ENCODE measurements at regions not wholly inside any gene's neighbourhood (a gene's known extent, or its start where the extent isn't known, plus 50 kb on each side); places are given as distances from the start of the nearest gene placed in this dataset.
"Not testable (repeated sequence)": the region's sequence is repeated elsewhere in the genome, so short reads cannot be mapped to it uniquely, and the experiment has no call there.

GRCh38 chr3:150140614-150141321, 170.1 kb upstream of the PFN2 start:
- intact Hi-C loops (cut with micrococcal nuclease) = no loop called here

GRCh38 chr3:150138824-150139223, 168.1 kb upstream of the PFN2 start:
- H3K27ac Mint-ChIP-seq = no peak overlapping the region
- no peaks in the 10 kb centered on the region for H3K27me3 Mint-ChIP-seq (ENCODE audit: insufficient read depth)
- H3K36me3 Mint-ChIP-seq (ENCODE audit: low read depth) = no peaks in the 10 kb centered on the region

More at GRCh38 chr3:150140614-150141321, 170.1 kb upstream of the PFN2 start:
- no peak for DNase-seq (ENCODE audit: low spot score)
- H3K4me1 Mint-ChIP-seq (ENCODE audit: low read depth) = no peaks in the 10 kb centered on the region
- H3K27ac Mint-ChIP-seq = no peak overlapping the region
- no peaks in the 10 kb centered on the region for H3K36me3 Mint-ChIP-seq (ENCODE audit: low read depth)
- no peaks in the 10 kb centered on the region for H3K27me3 Mint-ChIP-seq (ENCODE audit: insufficient read depth)
- no peaks in the 10 kb centered on the region for H3K9me3 Mint-ChIP-seq
- no peak overlapping the region for H3K4me3 Mint-ChIP-seq

GRCh38 chr3:150136242-150136641, 165.5 kb upstream of the PFN2 start:
- Mint-ChIP-seq H3K4me3 (no peak overlapping the region), H3K9me3 (no peaks in the 10 kb centered on the region), H3K27me3 (ENCODE audit: insufficient read depth) (no peaks in the 10 kb centered on the region), H3K27ac (no peak overlapping the region), H3K4me1 (ENCODE audit: low read depth) (no peaks in the 10 kb centered on the region), H3K36me3 (ENCODE audit: low read depth) (no peaks in the 10 kb centered on the region)
- DNase-seq (ENCODE audit: low spot score) = no peak
- intact Hi-C loops (cut with micrococcal nuclease) = no loop called here

More at GRCh38 chr3:150138824-150139223, 168.1 kb upstream of the PFN2 start:
- no peaks in the 10 kb centered on the region for H3K4me1 Mint-ChIP-seq (ENCODE audit: low read depth)
- no peak for DNase-seq (ENCODE audit: low spot score)
- intact Hi-C loops (cut with micrococcal nuclease) = no loop called here
- H3K4me3 Mint-ChIP-seq = no peak overlapping the region
- H3K9me3 Mint-ChIP-seq = no peaks in the 10 kb centered on the region

- intact Hi-C loops (cut with micrococcal nuclease) = no loop called here
- Mint-ChIP-seq H3K36me3 (ENCODE audit: low read depth) (no peaks in the 10 kb centered on the region), H3K27me3 (ENCODE audit: insufficient read depth) (no peaks in the 10 kb centered on the region), H3K9me3 (no peaks in the 10 kb centered on the region), H3K4me3 (no peak overlapping the region), H3K27ac (no peak overlapping the region), H3K4me1 (ENCODE audit: low read depth) (no peaks in the 10 kb centered on the region)
- DNase-seq (ENCODE audit: low spot score) = no peak
Observed at GRCh38 chr3:150135287-150135721, 164.6 kb upstream of the PFN2 start.

DNA sequence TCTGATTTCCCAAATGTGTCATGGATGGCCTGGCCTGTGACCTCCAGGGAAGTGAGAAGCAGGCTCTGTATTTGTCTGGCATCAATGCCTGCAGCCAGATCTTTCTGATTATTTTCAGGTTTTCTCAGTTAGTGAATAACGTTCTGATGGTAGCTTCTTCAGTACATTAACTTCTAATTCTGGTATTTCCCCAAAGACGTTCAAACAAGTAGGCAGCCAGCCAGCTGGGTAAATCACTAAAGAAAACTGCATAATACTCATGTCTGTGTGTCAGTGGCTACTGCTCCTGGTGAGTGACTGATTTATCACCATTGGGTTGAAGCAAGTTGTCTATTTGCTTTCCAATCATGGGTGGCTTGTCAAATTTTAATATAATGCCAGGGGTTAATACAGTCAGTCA, 162.6 kb upstream of the PFN2 start:
- Mint-ChIP-seq H3K27ac (no peak overlapping the region), H3K36me3 (ENCODE audit: low read depth) (no peaks in the 10 kb centered on the region), H3K27me3 (ENCODE audit: insufficient read depth) (no peaks in the 10 kb centered on the region), H3K4me1 (ENCODE audit: low read depth) (no peaks in the 10 kb centered on the region), H3K9me3 (no peaks in the 10 kb centered on the region), H3K4me3 (no peak overlapping the region)
- intact Hi-C loops (cut with micrococcal nuclease) = no loop called here
- DNase-seq (ENCODE audit: low spot score) = no peak

DNA sequence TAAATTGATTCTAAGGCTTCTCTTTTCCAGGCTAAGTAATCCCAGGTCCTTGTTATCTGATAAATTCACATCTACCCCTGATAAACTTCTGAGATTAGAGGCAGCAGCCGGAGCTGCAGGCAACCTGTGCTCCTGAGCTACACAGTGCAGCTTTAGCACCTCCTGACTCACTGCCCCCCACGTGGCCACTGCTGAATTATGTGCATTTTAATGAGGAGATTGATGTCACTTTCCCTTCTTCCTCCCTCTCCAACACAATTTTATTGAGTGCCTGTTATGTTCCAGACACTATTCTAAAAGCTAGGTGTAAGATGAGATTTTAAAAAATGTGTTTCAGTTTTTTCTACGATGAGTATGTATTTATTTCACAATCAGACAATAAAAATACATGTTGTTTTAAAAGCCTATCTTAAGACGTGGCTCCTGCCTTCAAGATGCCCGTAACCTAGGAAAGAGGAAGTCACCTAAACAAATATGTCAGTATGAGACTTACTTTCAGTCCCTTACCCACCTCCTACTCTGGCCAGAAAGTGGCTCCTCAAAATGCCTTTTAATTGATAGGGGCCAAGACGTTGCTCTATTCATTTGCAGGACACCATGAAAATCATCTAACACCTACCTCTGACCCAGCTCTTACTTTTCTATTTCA, 161.5 kb upstream of the PFN2 start:
- Mint-ChIP-seq H3K4me1 (ENCODE audit: low read depth) (no peaks in the 10 kb centered on the region), H3K9me3 (no peaks in the 10 kb centered on the region), H3K27ac (no peak overlapping the region), H3K4me3 (no peak overlapping the region), H3K27me3 (ENCODE audit: insufficient read depth) (no peaks in the 10 kb centered on the region), H3K36me3 (ENCODE audit: low read depth) (no peaks in the 10 kb centered on the region)
- intact Hi-C loops (cut with micrococcal nuclease) = no loop called here
- DNase-seq (ENCODE audit: low spot score) = no peak

DNA sequence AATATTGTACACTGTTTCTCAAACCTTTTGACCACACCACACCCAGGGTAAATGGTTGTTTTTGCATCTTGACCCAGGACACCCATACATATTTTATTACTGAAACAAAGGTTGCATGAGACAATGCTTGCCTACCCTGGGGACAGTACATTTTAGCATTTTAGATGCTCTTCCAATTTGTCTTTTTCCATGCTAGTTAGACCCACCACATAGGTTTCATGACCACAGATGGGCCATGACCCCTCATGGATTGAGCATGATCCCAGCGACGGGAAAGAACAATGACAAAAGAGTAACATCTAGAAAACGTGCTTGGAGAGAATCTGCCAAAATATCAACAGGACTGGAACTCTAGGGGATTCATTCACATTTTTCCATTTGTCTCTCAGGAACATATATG, 161.0 kb upstream of the PFN2 start:
- Mint-ChIP-seq H3K27me3 (ENCODE audit: insufficient read depth) (no peaks in the 10 kb centered on the region), H3K36me3 (ENCODE audit: low read depth) (no peaks in the 10 kb centered on the region), H3K4me1 (ENCODE audit: low read depth) (no peaks in the 10 kb centered on the region), H3K27ac (no peak overlapping the region), H3K4me3 (no peak overlapping the region), H3K9me3 (no peaks in the 10 kb centered on the region)
- intact Hi-C loops (cut with micrococcal nuclease) = no loop called here
- DNase-seq (ENCODE audit: low spot score) = no peak

DNA sequence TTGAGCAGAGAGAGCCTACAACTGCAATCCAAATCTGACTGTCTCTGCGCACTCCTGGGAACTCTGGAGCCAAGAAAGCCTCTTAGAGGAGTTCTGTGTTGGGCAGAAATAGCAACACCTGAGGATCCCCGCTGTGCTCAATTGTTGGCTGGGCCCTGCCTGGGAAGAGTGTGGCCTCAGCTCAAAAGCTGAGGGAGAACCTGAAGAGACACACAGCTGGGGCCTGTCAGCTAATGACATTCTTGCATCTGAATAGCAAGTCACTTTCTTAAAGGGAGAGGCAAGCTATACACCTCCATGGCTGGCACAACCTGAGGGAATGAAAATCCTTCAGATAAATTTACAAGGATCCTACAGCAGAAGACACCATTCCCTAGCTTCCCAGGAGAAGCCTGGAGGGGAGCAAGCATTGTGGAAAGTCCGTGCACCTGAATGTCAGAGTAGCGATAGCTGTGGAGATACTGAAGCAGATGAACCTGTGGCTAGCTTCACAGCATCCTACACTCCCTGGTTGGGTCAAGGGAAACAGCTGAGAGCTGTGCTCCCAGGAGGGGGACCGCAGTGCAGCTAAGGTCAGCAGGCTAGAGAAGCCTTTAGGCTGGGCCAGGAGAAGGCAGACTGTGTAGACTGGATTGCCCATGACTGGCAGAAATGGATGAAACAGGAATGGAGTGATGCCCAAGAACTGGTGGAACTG, 159.9 kb upstream of the PFN2 start:
- Mint-ChIP-seq H3K4me3 (no peak overlapping the region), H3K27ac (no peak overlapping the region), H3K27me3 (ENCODE audit: insufficient read depth) (no peaks in the 10 kb centered on the region), H3K36me3 (ENCODE audit: low read depth) (no peaks in the 10 kb centered on the region), H3K9me3 (no peaks in the 10 kb centered on the region), H3K4me1 (ENCODE audit: low read depth) (no peaks in the 10 kb centered on the region)
- no peak for DNase-seq (ENCODE audit: low spot score)
- intact Hi-C loops (cut with micrococcal nuclease) = no loop called here

GRCh38 chr3:150129166-150129565, 158.5 kb upstream of the PFN2 start:
- Mint-ChIP-seq H3K4me3 (no peak overlapping the region), H3K9me3 (no peaks in the 10 kb centered on the region), H3K36me3 (ENCODE audit: low read depth) (no peaks in the 10 kb centered on the region), H3K27ac (no peak overlapping the region), H3K4me1 (ENCODE audit: low read depth) (no peaks in the 10 kb centered on the region), H3K27me3 (ENCODE audit: insufficient read depth) (no peaks in the 10 kb centered on the region)
- DNase-seq (ENCODE audit: low spot score) = no peak
- intact Hi-C loops (cut with micrococcal nuclease) = no loop called here

- intact Hi-C loops (cut with micrococcal nuclease) = no loop called here
- DNase-seq (ENCODE audit: low spot score) = no peak
- H3K27me3 Mint-ChIP-seq (ENCODE audit: insufficient read depth) = no peaks in the 10 kb centered on the region
- no peak overlapping the region for H3K27ac Mint-ChIP-seq
- H3K4me1 Mint-ChIP-seq (ENCODE audit: low read depth) = no peaks in the 10 kb centered on the region
- H3K36me3 Mint-ChIP-seq (ENCODE audit: low read depth) = no peaks in the 10 kb centered on the region
- no peaks in the 10 kb centered on the region for H3K9me3 Mint-ChIP-seq
- no peak overlapping the region for H3K4me3 Mint-ChIP-seq
Observed at GRCh38 chr3:150128126-150128525, 157.4 kb upstream of the PFN2 start.

DNA sequence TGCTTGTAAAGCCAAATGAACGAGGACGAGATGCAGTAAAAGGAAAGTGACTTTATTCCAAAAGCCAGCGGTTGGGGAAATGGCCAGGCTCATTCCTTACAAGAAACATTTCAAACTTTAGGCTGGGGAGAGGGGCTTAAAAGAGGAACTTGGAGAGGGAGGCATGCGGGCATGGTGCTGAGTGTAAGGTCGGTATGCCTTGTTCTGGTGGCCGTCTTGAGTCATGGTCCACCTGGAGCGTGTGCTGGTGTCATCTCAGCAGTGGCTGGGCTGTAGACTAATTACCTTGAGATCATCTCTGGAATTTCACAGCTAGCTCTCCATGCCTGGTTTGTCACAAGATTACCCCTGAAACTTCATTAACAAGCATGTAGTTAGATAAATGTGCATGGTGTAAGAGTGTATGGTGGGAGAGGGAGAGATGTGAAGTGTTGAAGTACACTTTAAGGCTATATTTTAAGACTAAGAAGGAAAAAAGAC, 156.4 kb upstream of the PFN2 start:
- Mint-ChIP-seq H3K27ac (no peak overlapping the region), H3K4me1 (ENCODE audit: low read depth) (no peaks in the 10 kb centered on the region), H3K9me3 (no peaks in the 10 kb centered on the region), H3K27me3 (ENCODE audit: insufficient read depth) (no peaks in the 10 kb centered on the region), H3K36me3 (ENCODE audit: low read depth) (no peaks in the 10 kb centered on the region), H3K4me3 (no peak overlapping the region)
- intact Hi-C loops (cut with micrococcal nuclease) = no loop called here
- no peak for DNase-seq (ENCODE audit: low spot score)

DNA sequence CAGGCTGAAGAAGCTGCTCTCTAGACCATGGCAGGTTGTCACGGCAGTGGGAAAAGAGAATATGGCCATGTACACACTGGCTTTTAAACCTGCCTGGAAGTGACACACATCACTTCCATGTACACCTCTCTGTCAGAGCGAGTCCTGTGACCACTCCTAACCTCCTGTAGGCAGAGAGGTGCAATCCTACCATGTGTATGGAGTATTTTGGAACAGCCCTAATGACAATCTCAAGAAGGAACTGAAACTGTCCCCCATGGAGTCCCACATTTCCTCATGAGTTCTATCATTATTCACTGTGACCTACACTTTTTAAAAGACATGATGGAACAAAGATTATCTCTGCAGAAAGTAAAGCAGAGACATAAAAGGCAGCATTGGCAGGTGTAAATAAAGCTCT, 153.4 kb upstream of the PFN2 start:
- Mint-ChIP-seq H3K36me3 (ENCODE audit: low read depth) (no peaks in the 10 kb centered on the region), H3K4me1 (ENCODE audit: low read depth) (no peaks in the 10 kb centered on the region), H3K27ac (no peak overlapping the region), H3K27me3 (ENCODE audit: insufficient read depth) (peaks cover 2% of the 10 kb centered on the region), H3K9me3 (no peaks in the 10 kb centered on the region), H3K4me3 (no peak overlapping the region)
- intact Hi-C loops (cut with micrococcal nuclease) = no loop called here
- no peak for DNase-seq (ENCODE audit: low spot score)

- H3K4me3 Mint-ChIP-seq; H3K27me3 Mint-ChIP-seq (ENCODE audit: insufficient read depth); H3K4me1 Mint-ChIP-seq (ENCODE audit: low read depth); intact Hi-C loops (cut with micrococcal nuclease); H3K36me3 Mint-ChIP-seq (ENCODE audit: low read depth); H3K9me3 Mint-ChIP-seq; H3K27ac Mint-ChIP-seq; DNase-seq (ENCODE audit: low spot score): not testable (repeated sequence)
Observed at GRCh38 chr3:150123249-150123648, 152.6 kb upstream of the PFN2 start.
